ENCODE measurements at regions not wholly inside any gene's neighbourhood (a gene's known extent, or its start where the extent isn't known, plus 50 kb on each side); places are given as distances from the start of the nearest gene placed in this dataset.

- no peak for TF ChIP-seq CTCF (IDR thresholded peaks at IDR 0.05; ENCODE audit: low read depth, low read length, missing control alignments)
- H3K4me3 ChIP-seq (replicated peaks; ENCODE audit: low read depth, low read length) = no peak overlapping the region
Measured at GRCh38 chr6:95686272-95686671, 108.9 kb downstream of the MANEA start.

GRCh38 chr6:95686895-95687294 is 109.6 kb downstream of the MANEA start:
- no peak for TF ChIP-seq CTCF (IDR thresholded peaks at IDR 0.05; ENCODE audit: low read depth, low read length, missing control alignments)
- no peak for DNase-seq (ENCODE audit: extremely low read depth, low read depth)
- no peak overlapping the region for H3K4me3 ChIP-seq (replicated peaks; ENCODE audit: low read depth, low read length)

More at GRCh38 chr6:95686272-95686671, 108.9 kb downstream of the MANEA start:
- no peak for DNase-seq (ENCODE audit: extremely low read depth, low read depth)

GRCh38 chr6:95687839-95688238 is 110.5 kb downstream of the MANEA start:
- TF ChIP-seq CTCF (IDR thresholded peaks at IDR 0.05; ENCODE audit: low read depth, low read length, missing control alignments) = no peak

GRCh38 chr6:95690328-95690727 is 113.0 kb downstream of the MANEA start:
- DNase-seq (ENCODE audit: extremely low read depth, low read depth) = no peak
- TF ChIP-seq CTCF (IDR thresholded peaks at IDR 0.05; ENCODE audit: low read depth, low read length, missing control alignments) = no peak
- H3K4me3 ChIP-seq (replicated peaks; ENCODE audit: low read depth, low read length) = no peak overlapping the region

More at GRCh38 chr6:95687839-95688238, 110.5 kb downstream of the MANEA start:
- no peak overlapping the region for H3K4me3 ChIP-seq (replicated peaks; ENCODE audit: low read depth, low read length)
- DNase-seq (ENCODE audit: extremely low read depth, low read depth) = no peak

- H3K4me3 ChIP-seq (replicated peaks; ENCODE audit: low read depth, low read length) = no peak overlapping the region
- TF ChIP-seq CTCF (IDR thresholded peaks at IDR 0.05; ENCODE audit: low read depth, low read length, missing control alignments) = no peak
- peak; percentile 1 for DNase-seq (ENCODE audit: extremely low read depth, low read depth)
Measured at GRCh38 chr6:95693108-95693507, 115.8 kb downstream of the MANEA start.

GRCh38 chr6:95698271-95698670 is 120.9 kb downstream of the MANEA start:
- no peak for DNase-seq (ENCODE audit: extremely low read depth, low read depth)
- no peak for TF ChIP-seq CTCF (IDR thresholded peaks at IDR 0.05; ENCODE audit: low read depth, low read length, missing control alignments)
- no peak overlapping the region for H3K4me3 ChIP-seq (replicated peaks; ENCODE audit: low read depth, low read length)

GRCh38 chr6:95723638-95724037 is 146.3 kb downstream of the MANEA start:
- no peak for TF ChIP-seq CTCF (IDR thresholded peaks at IDR 0.05; ENCODE audit: low read depth, low read length, missing control alignments)
- no peak for DNase-seq (ENCODE audit: extremely low read depth, low read depth)
- H3K4me3 ChIP-seq (replicated peaks; ENCODE audit: low read depth, low read length) = no peak overlapping the region
